Esophagus squamous epithelium (tissue), 4 donors: ENCODE measurements at regions not wholly inside any gene's neighbourhood (a gene's known extent, or its start where the extent isn't known, plus 50 kb on each side); places are given as distances from the start of the nearest gene placed in this dataset.

Experiments used
- POLR2A ChIP-seq, 4 donors: fragments of 450-650 bp; IDR thresholded peaks; one replicate each; pipeline ENCODE4 v1.6.1; 2017; ENCODE audit warnings: antibody characterized with exemption in 4 of 4, mild to moderate bottlenecking in 4 of 4, moderate library complexity in 3 of 4
- TF ChIP-seq, protein P1 (sequence below), 6 experiments: fragments of 450-650 bp in 4 of 6; fragments of 200-600 bp in 2 of 6; sonication (generic) in 2 of 6; IDR thresholded peaks; one replicate each; pipeline ENCODE4 v1.5.1; 2016 to 2019; ENCODE audit warnings: antibody characterized with exemption in 6 of 6, mild to moderate bottlenecking in 4 of 6, moderate library complexity in 4 of 6

DNA sequence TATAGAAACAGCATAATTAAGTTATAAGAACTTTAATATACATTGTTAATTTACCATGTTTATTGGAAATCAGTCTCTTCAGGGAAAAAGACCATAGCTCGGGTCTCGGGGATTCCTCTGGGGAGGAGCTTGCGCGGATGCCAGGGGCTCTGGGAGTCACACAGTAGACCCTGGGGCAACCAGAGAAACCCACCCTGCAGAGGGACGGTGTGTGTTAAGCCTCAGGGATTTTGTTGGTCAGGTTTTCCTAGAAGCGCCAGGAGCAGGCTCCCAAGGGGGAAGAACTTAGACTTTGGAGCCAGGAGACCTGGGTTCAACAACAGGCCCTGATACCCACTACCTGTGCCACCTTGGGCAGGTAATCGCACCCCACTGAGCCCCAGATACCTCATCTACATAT, 297.9 kb downstream of the MED10 start:
- no peak for TF ChIP-seq POLR2A (IDR thresholded peaks at IDR 0.05)
- TF ChIP-seq, protein P1, sequence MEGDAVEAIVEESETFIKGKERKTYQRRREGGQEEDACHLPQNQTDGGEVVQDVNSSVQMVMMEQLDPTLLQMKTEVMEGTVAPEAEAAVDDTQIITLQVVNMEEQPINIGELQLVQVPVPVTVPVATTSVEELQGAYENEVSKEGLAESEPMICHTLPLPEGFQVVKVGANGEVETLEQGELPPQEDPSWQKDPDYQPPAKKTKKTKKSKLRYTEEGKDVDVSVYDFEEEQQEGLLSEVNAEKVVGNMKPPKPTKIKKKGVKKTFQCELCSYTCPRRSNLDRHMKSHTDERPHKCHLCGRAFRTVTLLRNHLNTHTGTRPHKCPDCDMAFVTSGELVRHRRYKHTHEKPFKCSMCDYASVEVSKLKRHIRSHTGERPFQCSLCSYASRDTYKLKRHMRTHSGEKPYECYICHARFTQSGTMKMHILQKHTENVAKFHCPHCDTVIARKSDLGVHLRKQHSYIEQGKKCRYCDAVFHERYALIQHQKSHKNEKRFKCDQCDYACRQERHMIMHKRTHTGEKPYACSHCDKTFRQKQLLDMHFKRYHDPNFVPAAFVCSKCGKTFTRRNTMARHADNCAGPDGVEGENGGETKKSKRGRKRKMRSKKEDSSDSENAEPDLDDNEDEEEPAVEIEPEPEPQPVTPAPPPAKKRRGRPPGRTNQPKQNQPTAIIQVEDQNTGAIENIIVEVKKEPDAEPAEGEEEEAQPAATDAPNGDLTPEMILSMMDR (IDR thresholded peaks at IDR 0.05): no peak
